PC-3 (cell line): ENCODE measurements at regions not wholly inside any gene's neighbourhood (a gene's known extent, or its start where the extent isn't known, plus 50 kb on each side); places are given as distances from the start of the nearest gene placed in this dataset.

Experiments
- ATAC-seq: fragments of 200-7000 bp; cut with Tn5 transposase; 2 replicates; pipeline ENCODE4 v1.9.1; 2020; ENCODE audit warnings: mild to moderate bottlenecking, moderate library complexity
- BruUV-seq: library from RNA; stranded (reverse); fragments of 400-500 nt; replicated peaks from 2 replicates; lab custom pipeline; 2021; lab: Mats Ljungman, UMichigan
- CTCF ChIA-PET: fragments of 300-600 bp; sonication (Branson Sonifier 250); formaldehyde crosslinking; loops from one replicate; lab custom pipeline; 2022; ENCODE audit warnings: antibody characterized with exemption; lab: Charles Lee
- POLR2A ChIA-PET: fragments of 300-600 bp; sonication (Branson Sonifier 250); formaldehyde crosslinking; loops from one replicate; lab custom pipeline; 2022; ENCODE audit warnings: antibody characterized with exemption; ENCODE audit not compliant: unreplicated experiment; lab: Charles Lee
- DNase-seq: peaks from one replicate; pipeline ENCODE4 v3.0.0-alpha.2; 2015
- H2AFZ ChIP-seq: fragments of 300-600 bp; sonication (generic); 2 replicates; pipeline ENCODE4 v1.6.0; 2016; ENCODE audit warnings: antibody characterized with exemption, low read length
- H3F3A ChIP-seq: fragments of 300-600 bp; sonication (generic); one replicate; pipeline ENCODE4 v1.6.0; 2017; ENCODE audit warnings: antibody characterized with exemption, low read length, control low read depth, mild to moderate bottlenecking; ENCODE audit not compliant: unreplicated experiment
- H3K27ac ChIP-seq: fragments of 300-600 bp; sonication (generic); 2 replicates; pipeline ENCODE4 v1.5.1; 2016; ENCODE audit warnings: mild to moderate bottlenecking, low read length
- H3K27me3 ChIP-seq: fragments of 300-600 bp; sonication (generic); 2 replicates; pipeline ENCODE4 v1.6.1; 2016; ENCODE audit warnings: low read length, mixed read lengths
- H3K36me3 ChIP-seq: fragments of 300-600 bp; sonication (generic); 2 replicates; pipeline ENCODE4 v1.6.1; 2016; ENCODE audit warnings: low read depth, mixed run types, low read length, mixed read lengths
- H3K4me1 ChIP-seq: fragments of 300-600 bp; sonication (generic); 2 replicates; pipeline ENCODE4 v1.5.1; 2016; ENCODE audit warnings: low read length; ENCODE audit not compliant: insufficient read depth
- H3K4me2 ChIP-seq: fragments of 300-600 bp; sonication (generic); 2 replicates; pipeline ENCODE4 v1.6.0; 2016; ENCODE audit warnings: low read length
- H3K4me3 ChIP-seq: fragments of 300-600 bp; sonication (generic); 2 replicates; pipeline ENCODE4 v1.5.1; 2016; ENCODE audit warnings: mild to moderate bottlenecking, low read length, mixed read lengths
- H3K79me2 ChIP-seq: fragments of 300-600 bp; sonication (generic); 2 replicates; pipeline ENCODE4 v1.6.1; 2017; ENCODE audit warnings: low read length, mixed read lengths
- H3K9ac ChIP-seq: fragments of 300-600 bp; sonication (generic); 2 replicates; pipeline ENCODE4 v1.6.0; 2016; ENCODE audit warnings: mild to moderate bottlenecking, low read length
- H3K9me2 ChIP-seq: fragments of 300-600 bp; sonication (generic); replicated peaks from 2 replicates; pipeline ENCODE4 v1.6.1; 2016; ENCODE audit warnings: mixed run types, low read length, mixed read lengths
- H3K9me3 ChIP-seq: fragments of 300-600 bp; sonication (generic); 2 replicates; pipeline ENCODE4 v1.6.1; 2016; ENCODE audit warnings: low read length, mixed read lengths
- H4K20me1 ChIP-seq: fragments of 300-600 bp; sonication (generic); 2 replicates; pipeline ENCODE4 v1.6.1; 2016; ENCODE audit warnings: low read length, mixed read lengths
- EZH2 ChIP-seq: fragments of 300-600 bp; sonication (generic); IDR thresholded peaks from one replicate; pipeline ENCODE4 v1.6.1; 2017; ENCODE audit warnings: antibody characterized with exemption, mild to moderate bottlenecking, low read length; ENCODE audit not compliant: unreplicated experiment
- EZH2phosphoT487 ChIP-seq: fragments of 300-600 bp; sonication (generic); IDR thresholded peaks from 2 replicates; pipeline ENCODE4 v1.6.1; 2018; ENCODE audit warnings: mild to moderate bottlenecking, antibody characterized with exemption, low read length, borderline replicate concordance
- intact Hi-C: fragments of 100-400 bp; cut with micrococcal nuclease; formaldehyde crosslinking; loops from 2 replicates; pipeline ENCODE4 v1.9.0; 2023
- TF ChIP-seq, protein P1 (sequence below): fragments of 300-600 bp; sonication (generic); conservative IDR thresholded peaks from 2 replicates; pipeline ENCODE4 v1.5.1; 2017; ENCODE audit warnings: antibody characterized with exemption, low read depth, mild to moderate bottlenecking, low read length

GRCh38 chr14:28652782-28653181 lies 113.8 kb upstream of the FOXG1 start:
- ATAC-seq (peak; percentile 89), DNase-seq (peak; percentile 96)
- H3K4me1 ChIP-seq, result peaks cover 56% of the 10 kb centered on the region
- H3K27ac ChIP-seq, result peak overlapping the region; percentile 95
- H3K36me3 ChIP-seq, result no peaks in the 10 kb centered on the region
- intact Hi-C loops, result loop anchor here (1.0 to 10.0 kb wide), 2 partner anchors 24 to 1572 kb away; no protein-coding TSS in a partner anchor
- POLR2A ChIA-PET, result no interaction called here
- peak overlapping the region; percentile 73 for H3K9ac ChIP-seq
- no peaks in the 10 kb centered on the region for H3K79me2 ChIP-seq
- 0 out of 2 replicates have a peak overlapping the region, but pooled peaks have one; percentile 4 for H2AFZ ChIP-seq
- peak overlapping the region; percentile 12; the same call in 1 of the 2 replicates for H3K4me3 ChIP-seq
- H3K9me3 ChIP-seq, result no peaks in the 10 kb centered on the region
- H3K4me2 ChIP-seq, result peak overlapping the region; percentile 67
- peaks cover 6% of the 10 kb centered on the region for H3F3A ChIP-seq
- CTCF ChIA-PET, result no interaction called here
- H4K20me1 ChIP-seq, result no peaks in the 10 kb centered on the region
- no peaks in the 10 kb centered on the region for H3K27me3 ChIP-seq
- H3K9me2 ChIP-seq, result no peaks in the 10 kb centered on the region
- BruUV-seq, result no TSS peak
- TF ChIP-seq EZH2 (no peak), EZH2phosphoT487 (no peak)
- TF ChIP-seq, protein P1, sequence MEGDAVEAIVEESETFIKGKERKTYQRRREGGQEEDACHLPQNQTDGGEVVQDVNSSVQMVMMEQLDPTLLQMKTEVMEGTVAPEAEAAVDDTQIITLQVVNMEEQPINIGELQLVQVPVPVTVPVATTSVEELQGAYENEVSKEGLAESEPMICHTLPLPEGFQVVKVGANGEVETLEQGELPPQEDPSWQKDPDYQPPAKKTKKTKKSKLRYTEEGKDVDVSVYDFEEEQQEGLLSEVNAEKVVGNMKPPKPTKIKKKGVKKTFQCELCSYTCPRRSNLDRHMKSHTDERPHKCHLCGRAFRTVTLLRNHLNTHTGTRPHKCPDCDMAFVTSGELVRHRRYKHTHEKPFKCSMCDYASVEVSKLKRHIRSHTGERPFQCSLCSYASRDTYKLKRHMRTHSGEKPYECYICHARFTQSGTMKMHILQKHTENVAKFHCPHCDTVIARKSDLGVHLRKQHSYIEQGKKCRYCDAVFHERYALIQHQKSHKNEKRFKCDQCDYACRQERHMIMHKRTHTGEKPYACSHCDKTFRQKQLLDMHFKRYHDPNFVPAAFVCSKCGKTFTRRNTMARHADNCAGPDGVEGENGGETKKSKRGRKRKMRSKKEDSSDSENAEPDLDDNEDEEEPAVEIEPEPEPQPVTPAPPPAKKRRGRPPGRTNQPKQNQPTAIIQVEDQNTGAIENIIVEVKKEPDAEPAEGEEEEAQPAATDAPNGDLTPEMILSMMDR, result no peak

DNA sequence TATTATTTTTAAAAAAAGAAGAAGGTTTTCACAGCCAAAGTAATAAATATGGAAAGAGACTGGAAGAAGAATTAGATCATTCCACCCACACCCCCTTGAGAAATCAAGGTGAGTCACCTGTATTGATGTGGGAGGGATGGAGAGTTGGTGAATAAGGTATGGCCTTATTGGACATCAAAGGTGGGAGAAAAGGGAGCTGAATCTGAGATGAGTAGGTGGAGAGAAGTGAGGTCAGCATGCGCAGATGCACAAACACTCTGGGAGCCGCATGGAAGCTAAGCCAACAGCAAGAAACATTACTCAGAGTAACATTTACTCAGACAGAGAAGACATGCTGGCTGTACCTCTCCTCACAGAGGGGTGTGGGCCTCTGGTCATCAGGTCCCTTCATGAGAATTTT lies 113.1 kb upstream of the FOXG1 start:
- H3K4me2 ChIP-seq, result peak overlapping the region; percentile 67
- H2AFZ ChIP-seq, result peak overlapping the region; percentile 47; the same call in 1 of the 2 replicates
- no peaks in the 10 kb centered on the region for H3K79me2 ChIP-seq
- ChIA-PET POLR2A (no interaction called here), CTCF (no interaction called here)
- H3K36me3 ChIP-seq, result no peaks in the 10 kb centered on the region
- H3F3A ChIP-seq, result peaks cover 6% of the 10 kb centered on the region
- H3K4me3 ChIP-seq, result peak overlapping the region; percentile 12; the same call in 1 of the 2 replicates
- H3K9ac ChIP-seq, result peak overlapping the region; percentile 73
- ATAC-seq (peak; percentile 34), DNase-seq (peak; percentile 93)
- H4K20me1 ChIP-seq, result no peaks in the 10 kb centered on the region
- peak overlapping the region; percentile 95 for H3K27ac ChIP-seq
- no peaks in the 10 kb centered on the region for H3K9me2 ChIP-seq
- no peaks in the 10 kb centered on the region for H3K9me3 ChIP-seq
- intact Hi-C loops, result loop anchor here (1.0 to 10.0 kb wide), 2 partner anchors 23 to 1571 kb away; no protein-coding TSS in a partner anchor
- peaks cover 56% of the 10 kb centered on the region for H3K4me1 ChIP-seq
- H3K27me3 ChIP-seq, result no peaks in the 10 kb centered on the region
- no TSS peak for BruUV-seq
- TF ChIP-seq EZH2phosphoT487 (no peak), EZH2 (no peak)
- TF ChIP-seq, protein P1, result no peak

GRCh38 chr14:28656704-28657255 lies 109.8 kb upstream of the FOXG1 start:
- Histone ChIP-seq H3F3A (peaks cover 6% of the 10 kb centered on the region), H3K4me2 (0 out of 2 replicates have a peak overlapping the region, but pooled peaks have one; percentile 2), H3K27me3 (no peaks in the 10 kb centered on the region), H3K9ac (no peak overlapping the region), H3K27ac (no peak overlapping the region), H3K79me2 (no peaks in the 10 kb centered on the region), H3K4me3 (no peak overlapping the region), H3K4me1 (peaks cover 54% of the 10 kb centered on the region), H3K36me3 (no peaks in the 10 kb centered on the region), H4K20me1 (no peaks in the 10 kb centered on the region), H3K9me2 (no peaks in the 10 kb centered on the region), H2AFZ (no peak overlapping the region), H3K9me3 (no peaks in the 10 kb centered on the region)
- ChIA-PET POLR2A (interaction anchor here (0.6 kb wide), 1 partner anchor 26 kb away, joined by 7 read pairs; no protein-coding TSS in a partner anchor), CTCF (interaction anchor here (0.6 kb wide), 1 partner anchor 22 kb away, joined by 4 read pairs; no protein-coding TSS in a partner anchor)
- TF ChIP-seq, protein P1, result no peak
- no peak for TF ChIP-seq EZH2phosphoT487
- ATAC-seq (no peak; the same call in 1 of the 2 replicates), DNase-seq (peak; percentile 78)
- intact Hi-C loops, result loop anchor here (10.0 kb wide), 1 partner anchor 1568 kb away; no protein-coding TSS in a partner anchor
- BruUV-seq, result no TSS peak
